CD4-positive, alpha-beta memory T cell (primary cell): ENCODE measurements at regions not wholly inside any gene's neighbourhood (a gene's known extent, or its start where the extent isn't known, plus 50 kb on each side); places are given as distances from the start of the nearest gene placed in this dataset.

Source experiments
- CTCF ChIA-PET: fragments of 350-600 bp; sonication (Branson Sonifier 250); formaldehyde crosslinking; loops from one replicate; lab custom pipeline; 2021; ENCODE audit warnings: inconsistent platforms; ENCODE audit not compliant: partially characterized antibody; lab: Charles Lee
- POLR2A ChIA-PET: fragments of 350-600 bp; sonication (Branson Sonifier 250); formaldehyde crosslinking; loops from one replicate; lab custom pipeline; 2021; ENCODE audit not compliant: partially characterized antibody; lab: Charles Lee
- DNase-seq, 5 donors: peaks; one replicate each; pipeline versions ENCODE4 v3.0.0 to v3.0.0-alpha.2; 2020 to 2022; ENCODE audit warnings: mixed read lengths in 1 of 5
- H3K27ac ChIP-seq: one replicate; pipeline ENCODE4 v1.7.0; 2013; ENCODE audit warnings: low read depth, low read length
- H3K27me3 ChIP-seq: 2 replicates; pipeline ENCODE4 v1.7.0; 2013; ENCODE audit warnings: mild to moderate bottlenecking, low read length, moderate library complexity; ENCODE audit not compliant: insufficient read depth
- H3K36me3 ChIP-seq: 2 replicates; pipeline ENCODE4 v1.7.0; 2013; ENCODE audit warnings: mild to moderate bottlenecking, low read length, moderate library complexity; ENCODE audit not compliant: insufficient read depth
- H3K4me1 ChIP-seq: 2 replicates; pipeline ENCODE4 v1.7.0; 2013; ENCODE audit warnings: mild to moderate bottlenecking, low read length, moderate library complexity; ENCODE audit not compliant: insufficient read depth
- H3K4me3 ChIP-seq, 2 donors: one replicate each; pipeline ENCODE4 v1.7.0; 2013; ENCODE audit warnings: low read length in 2 of 2, mild to moderate bottlenecking in 1 of 2
- H3K9me3 ChIP-seq, 2 donors: one replicate each; pipeline ENCODE4 v1.7.0; 2013; ENCODE audit warnings: low read length in 2 of 2, control low read depth in 1 of 2; ENCODE audit not compliant: control insufficient read depth in 1 of 2
- H3K27ac Mint-ChIP-seq, 7 donors: one replicate each; pipeline ENCODE4 v1.8.0; 2020 to 2021; ENCODE audit warnings: mixed read lengths in 7 of 7, mild to moderate bottlenecking in 6 of 7, inconsistent platforms in 3 of 7, moderate library complexity in 3 of 7
- H3K27me3 Mint-ChIP-seq, 2 donors: one replicate each; pipeline ENCODE4 v1.8.0; 2020 to 2021; ENCODE audit warnings: mixed read lengths in 2 of 2
- H3K36me3 Mint-ChIP-seq, 2 donors: one replicate each; pipeline ENCODE4 v1.8.0; 2020 to 2021; ENCODE audit warnings: mixed read lengths in 2 of 2, inconsistent platforms in 1 of 2, mild to moderate bottlenecking in 1 of 2
- H3K4me1 Mint-ChIP-seq, 4 donors: one replicate each; pipeline ENCODE4 v1.8.0; 2020 to 2021; ENCODE audit warnings: mixed read lengths in 4 of 4, mild to moderate bottlenecking in 1 of 4
- H3K4me3 Mint-ChIP-seq, 8 donors: one replicate each; pipeline ENCODE4 v1.8.0; 2020 to 2021; ENCODE audit warnings: mixed read lengths in 8 of 8, mild to moderate bottlenecking in 7 of 8, moderate library complexity in 6 of 8, inconsistent platforms in 3 of 8
- H3K9me3 Mint-ChIP-seq, 8 donors: one replicate each; pipeline ENCODE4 v1.8.0; 2020 to 2021; ENCODE audit warnings: mixed read lengths in 8 of 8, mild to moderate bottlenecking in 5 of 8, inconsistent platforms in 3 of 8, moderate library complexity in 1 of 8
- intact Hi-C: fragments of 100-400 bp; cut with micrococcal nuclease; formaldehyde crosslinking; loops from one replicate; pipeline ENCODE4 v1.15.1; 2023

DNA sequence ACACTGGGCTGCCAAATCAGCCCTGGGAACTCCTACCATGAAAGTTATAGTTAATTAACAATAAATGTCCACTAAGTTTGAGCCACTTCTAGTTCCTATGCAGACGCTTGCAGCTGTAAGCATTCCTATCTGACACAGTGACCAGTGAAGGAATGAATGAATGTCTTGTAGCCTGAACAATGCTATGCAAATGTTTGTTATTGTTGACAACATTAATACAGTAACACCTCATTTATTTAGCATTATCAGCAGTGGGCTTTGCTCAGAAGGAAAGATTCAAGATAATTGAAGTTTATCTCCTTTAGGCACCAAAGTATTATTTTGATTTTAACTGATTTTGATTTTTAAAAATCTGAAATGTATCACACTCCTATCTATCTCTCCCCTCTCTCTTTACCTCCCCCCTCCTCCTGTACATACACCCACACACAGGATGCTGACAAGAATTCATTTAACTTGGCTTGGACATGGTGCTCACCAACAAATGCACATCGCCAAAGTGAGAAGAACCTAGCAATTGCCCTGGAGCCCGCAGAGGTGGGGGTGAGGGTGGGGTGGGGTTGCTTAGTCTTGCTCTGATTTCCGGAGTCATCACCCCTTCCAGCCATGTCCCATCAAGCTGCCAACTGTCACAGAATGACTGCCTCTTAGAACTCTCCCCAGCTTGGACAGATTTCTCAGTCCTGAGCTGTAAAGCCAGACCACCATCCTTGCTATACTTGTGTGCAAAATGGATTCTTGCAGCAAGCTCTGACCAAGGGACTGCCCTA, 215.3 kb upstream of the CSF3R start:
- Histone ChIP-seq H3K9me3 (no peaks in the 10 kb centered on the region), H3K27me3 (no peaks in the 10 kb centered on the region), H3K36me3 (no peaks in the 10 kb centered on the region), H3K4me1 (no peaks in the 10 kb centered on the region), H3K27ac (no peak overlapping the region), H3K4me3 (no peak overlapping the region)
- intact Hi-C loops = no loop called here
- Mint-ChIP-seq H3K4me1 (no peaks in the 10 kb centered on the region), H3K27me3 (peaks cover 15 to 21% of the 10 kb centered on the region in 2 donors), H3K27ac (no peak overlapping the region), H3K36me3 (no peaks in the 10 kb centered on the region), H3K4me3 (no peak overlapping the region), H3K9me3 (peaks cover 0 to 2% (median 0%) of the 10 kb centered on the region in 8 donors)
- ChIA-PET CTCF (no interaction called here), POLR2A (no interaction called here)
- DNase-seq = no peak

DNA sequence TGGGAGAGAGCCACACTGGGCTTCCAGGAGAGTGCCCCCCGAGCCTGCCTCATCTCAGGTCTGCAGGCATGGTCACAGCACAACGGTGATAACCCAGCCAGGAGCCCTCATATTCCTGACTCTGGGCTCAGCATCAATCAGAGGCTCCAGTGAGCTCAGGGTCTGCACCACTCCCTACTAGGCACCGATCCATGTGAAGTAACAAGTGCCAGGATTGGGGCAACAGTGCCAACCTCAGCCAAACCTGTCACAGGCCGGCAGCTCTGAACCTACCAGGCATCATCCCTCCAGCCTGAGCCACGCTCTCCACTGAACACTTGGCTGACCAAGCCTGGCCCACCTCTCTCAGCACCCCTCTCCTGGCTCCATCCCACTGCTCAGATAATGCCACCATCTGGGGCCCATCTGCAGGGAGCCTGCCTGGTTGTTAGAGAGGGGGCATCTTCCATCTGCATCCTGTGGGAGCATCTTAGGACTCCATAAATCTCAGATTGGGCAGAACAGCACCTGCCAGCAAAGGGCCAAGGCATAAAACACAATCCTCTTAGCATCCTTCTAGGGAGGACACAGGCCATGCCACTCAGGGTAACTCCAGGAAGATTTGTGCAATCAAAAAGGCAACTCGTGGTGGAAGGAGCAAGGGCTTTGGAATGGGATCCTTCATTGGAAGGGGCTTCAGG, 213.7 kb upstream of the CSF3R start:
- no peak overlapping the region for H3K27ac ChIP-seq
- H3K27ac Mint-ChIP-seq = peak overlapping the region in 1 of 7 donors; percentile 0
- H3K9me3 Mint-ChIP-seq = peaks cover 0 to 2% (median 0%) of the 10 kb centered on the region in 8 donors
- no peaks in the 10 kb centered on the region for H3K9me3 ChIP-seq
- no peaks in the 10 kb centered on the region for H3K36me3 ChIP-seq
- H3K27me3 Mint-ChIP-seq = peaks cover 11 to 25% of the 10 kb centered on the region in 2 donors
- no peak for DNase-seq
- no peaks in the 10 kb centered on the region for H3K4me1 Mint-ChIP-seq
- H3K4me3 Mint-ChIP-seq = no peak overlapping the region
- intact Hi-C loops = no loop called here
- no peak overlapping the region for H3K4me3 ChIP-seq
- no peaks in the 10 kb centered on the region for H3K4me1 ChIP-seq
- CTCF ChIA-PET = no interaction called here
- H3K36me3 Mint-ChIP-seq = no peaks in the 10 kb centered on the region
- no peaks in the 10 kb centered on the region for H3K27me3 ChIP-seq
- POLR2A ChIA-PET = no interaction called here

DNA sequence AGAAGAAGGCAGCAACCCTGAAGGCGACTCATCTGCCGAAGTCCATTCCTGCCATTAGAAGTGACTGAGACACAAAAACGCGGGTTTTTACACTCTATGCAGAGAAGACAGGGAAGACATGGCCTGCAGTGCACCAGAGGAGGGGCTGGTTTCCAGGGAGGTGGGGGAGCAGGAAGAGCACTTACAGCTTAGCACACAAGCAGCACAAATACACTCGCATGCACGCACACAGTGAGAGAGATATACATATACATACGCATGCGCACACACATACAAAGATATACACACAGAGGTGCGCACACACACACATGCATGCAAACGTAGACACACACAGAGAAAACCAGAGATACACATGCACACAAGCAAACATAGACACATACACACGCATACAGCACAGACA, 210.9 kb upstream of the CSF3R start:
- Mint-ChIP-seq H3K4me3 (no peak overlapping the region), H3K9me3 (peaks cover 0 to 2% (median 0%) of the 10 kb centered on the region in 8 donors), H3K27ac (no peak overlapping the region), H3K27me3 (peaks cover 9 to 22% of the 10 kb centered on the region in 2 donors), H3K4me1 (no peaks in the 10 kb centered on the region), H3K36me3 (no peaks in the 10 kb centered on the region)
- Histone ChIP-seq H3K4me1 (no peaks in the 10 kb centered on the region), H3K36me3 (no peaks in the 10 kb centered on the region), H3K9me3 (no peaks in the 10 kb centered on the region), H3K4me3 (no peak overlapping the region), H3K27ac (no peak overlapping the region), H3K27me3 (no peaks in the 10 kb centered on the region)
- no peak for DNase-seq
- CTCF ChIA-PET = no interaction called here
- intact Hi-C loops = no loop called here
- POLR2A ChIA-PET = no interaction called here

DNA sequence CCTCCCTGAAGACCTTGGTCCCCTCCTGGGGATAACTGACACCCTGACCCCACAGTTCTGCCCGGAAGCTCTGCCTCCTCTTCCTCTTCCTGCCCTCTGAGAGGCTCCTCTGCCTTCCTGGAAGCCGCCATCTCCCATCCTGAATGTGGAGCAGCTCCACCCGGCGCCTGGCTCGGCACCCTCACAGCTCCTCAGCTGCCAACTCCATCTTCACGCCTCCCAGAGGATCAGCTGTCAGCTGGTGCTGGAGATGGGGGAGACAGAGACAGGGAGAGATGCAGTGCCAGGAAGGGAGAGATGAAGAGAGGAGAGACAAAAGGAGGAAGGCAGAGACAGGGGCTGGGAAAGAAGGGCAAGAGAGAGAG, 210.4 kb upstream of the CSF3R start:
- H3K27ac ChIP-seq = no peak overlapping the region
- Mint-ChIP-seq H3K27me3 (peaks cover 9 to 20% of the 10 kb centered on the region in 2 donors), H3K9me3 (peaks cover 0 to 2% (median 0%) of the 10 kb centered on the region in 8 donors), H3K27ac (no peak overlapping the region), H3K36me3 (no peaks in the 10 kb centered on the region), H3K4me3 (no peak overlapping the region), H3K4me1 (no peaks in the 10 kb centered on the region)
- no peaks in the 10 kb centered on the region for H3K27me3 ChIP-seq
- H3K4me1 ChIP-seq = no peaks in the 10 kb centered on the region
- no peak overlapping the region for H3K4me3 ChIP-seq
- no peaks in the 10 kb centered on the region for H3K9me3 ChIP-seq
- DNase-seq = no peak
- H3K36me3 ChIP-seq = no peaks in the 10 kb centered on the region
- intact Hi-C loops = no loop called here
- ChIA-PET POLR2A (no interaction called here), CTCF (no interaction called here)

DNA sequence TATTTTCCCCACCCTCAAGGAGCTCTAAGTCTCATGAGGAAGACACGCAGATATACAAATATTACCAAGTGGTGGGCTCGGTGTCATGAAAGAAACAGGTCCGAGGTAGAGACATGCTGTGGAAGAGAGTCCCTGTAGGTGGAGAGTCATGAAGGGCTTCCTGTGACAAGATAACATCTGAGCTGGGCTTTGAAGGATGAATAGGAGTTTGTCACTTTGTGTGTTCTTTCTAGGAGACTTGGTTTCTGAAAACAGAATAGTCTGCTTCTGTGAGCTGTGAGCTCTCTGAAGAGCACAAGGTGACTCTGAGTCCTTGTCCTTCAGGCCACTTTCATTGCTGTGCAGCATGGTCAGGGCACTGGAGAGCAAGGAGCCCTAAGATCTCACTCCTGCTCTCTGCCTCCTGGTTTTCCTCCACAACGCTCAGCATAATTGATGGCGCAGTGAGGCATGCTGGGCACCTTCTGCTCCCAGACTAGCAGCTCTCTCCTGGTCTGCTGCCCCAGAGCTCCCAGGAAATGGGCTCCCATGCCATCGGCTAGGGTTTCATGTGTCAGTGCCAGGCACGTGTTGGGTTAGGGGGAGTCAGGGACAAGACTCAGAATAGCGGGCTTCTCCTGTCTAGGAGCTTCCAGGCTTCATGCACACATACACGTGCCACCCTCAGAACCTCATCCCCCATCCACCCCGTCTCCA, 209.9 kb upstream of the CSF3R start:
- Histone ChIP-seq H3K27me3 (no peaks in the 10 kb centered on the region), H3K27ac (no peak overlapping the region), H3K4me3 (no peak overlapping the region), H3K36me3 (no peaks in the 10 kb centered on the region), H3K9me3 (no peaks in the 10 kb centered on the region), H3K4me1 (no peaks in the 10 kb centered on the region)
- Mint-ChIP-seq H3K27ac (no peak overlapping the region), H3K36me3 (no peaks in the 10 kb centered on the region), H3K9me3 (peaks cover 0 to 2% (median 0%) of the 10 kb centered on the region in 8 donors), H3K27me3 (peaks cover 13 to 26% of the 10 kb centered on the region in 2 donors), H3K4me1 (no peaks in the 10 kb centered on the region), H3K4me3 (no peak overlapping the region)
- intact Hi-C loops = no loop called here
- DNase-seq = no peak
- POLR2A ChIA-PET = no interaction called here
- CTCF ChIA-PET = no interaction called here

DNA sequence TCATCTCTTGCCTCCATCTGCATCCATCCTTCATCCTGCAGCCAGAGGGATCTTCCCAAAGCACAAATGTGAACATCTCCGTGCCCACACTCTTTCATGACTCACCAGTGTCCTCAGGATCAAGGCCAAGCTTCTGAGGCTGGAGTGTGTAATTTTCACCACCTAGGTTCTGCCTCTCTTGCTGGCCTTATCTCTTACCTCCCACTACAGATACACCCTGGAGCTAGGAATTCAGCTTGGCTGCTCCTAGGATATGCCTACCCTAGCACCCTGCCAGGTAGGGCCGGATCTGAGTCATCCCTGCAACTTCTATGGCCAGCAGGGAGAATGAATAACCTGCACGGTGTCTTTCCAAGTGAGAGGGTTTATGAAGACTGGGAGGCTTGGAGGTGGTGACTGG, 208.7 kb upstream of the CSF3R start:
- ChIA-PET POLR2A (no interaction called here), CTCF (no interaction called here)
- no peak overlapping the region for H3K4me3 Mint-ChIP-seq
- Histone ChIP-seq H3K27ac (no peak overlapping the region), H3K4me1 (no peaks in the 10 kb centered on the region), H3K27me3 (no peaks in the 10 kb centered on the region), H3K4me3 (no peak overlapping the region), H3K36me3 (no peaks in the 10 kb centered on the region), H3K9me3 (no peaks in the 10 kb centered on the region)
- no peaks in the 10 kb centered on the region for H3K36me3 Mint-ChIP-seq
- DNase-seq = no peak
- no peak overlapping the region for H3K27ac Mint-ChIP-seq
- peaks cover 16 to 31% of the 10 kb centered on the region in 2 donors for H3K27me3 Mint-ChIP-seq
- H3K9me3 Mint-ChIP-seq = peaks cover 0 to 2% (median 0%) of the 10 kb centered on the region in 8 donors
- H3K4me1 Mint-ChIP-seq = no peaks in the 10 kb centered on the region
- intact Hi-C loops = no loop called here

DNA sequence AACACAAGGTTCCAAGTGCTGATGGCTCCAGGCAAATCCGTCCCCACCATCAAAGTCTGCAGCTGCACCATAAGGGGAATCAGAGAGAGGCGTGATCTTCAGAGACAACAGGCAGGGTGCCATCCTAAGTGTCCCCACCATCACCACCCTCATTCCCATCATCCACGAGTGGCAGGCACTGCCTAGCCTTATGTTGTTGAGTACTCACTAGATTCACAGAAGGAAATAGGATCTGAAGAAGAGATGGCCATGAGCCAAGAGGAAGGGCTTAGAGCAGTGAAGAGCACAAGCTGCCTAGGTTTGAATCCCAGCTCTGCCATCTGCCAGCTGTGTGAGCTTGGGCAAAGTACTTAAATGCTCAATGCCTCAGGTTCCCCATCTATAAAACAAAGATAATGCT, 207.3 kb upstream of the CSF3R start:
- peaks cover 18 to 24% of the 10 kb centered on the region in 2 donors for H3K27me3 Mint-ChIP-seq

More for the DNA sequence above, 207.3 kb upstream of the CSF3R start:
- no peaks in the 10 kb centered on the region for H3K4me1 Mint-ChIP-seq
- Histone ChIP-seq H3K27me3 (no peaks in the 10 kb centered on the region), H3K36me3 (no peaks in the 10 kb centered on the region), H3K4me3 (no peak overlapping the region), H3K4me1 (no peaks in the 10 kb centered on the region), H3K27ac (no peak overlapping the region), H3K9me3 (no peaks in the 10 kb centered on the region)
- no peak for DNase-seq
- ChIA-PET POLR2A (no interaction called here), CTCF (no interaction called here)
- intact Hi-C loops = no loop called here
- H3K9me3 Mint-ChIP-seq = peaks cover 0 to 2% (median 0%) of the 10 kb centered on the region in 8 donors
- no peak overlapping the region for H3K4me3 Mint-ChIP-seq
- H3K27ac Mint-ChIP-seq = no peak overlapping the region
- H3K36me3 Mint-ChIP-seq = no peaks in the 10 kb centered on the region
